GM23338 (cell line): ENCODE measurements at regions not wholly inside any gene's neighbourhood (a gene's known extent, or its start where the extent isn't known, plus 50 kb on each side); places are given as distances from the start of the nearest gene placed in this dataset.

ENCODE experiments used
- ATAC-seq: fragments of 200-7000 bp; cut with Tn5 transposase; 3 replicates; pipeline ENCODE4 v1.9.1; 2020
- DNase-seq: peaks from one replicate; pipeline ENCODE4 v3.0.0-alpha.2; 2015; ENCODE audit warnings: low spot score
- H2AFZ ChIP-seq: fragments of 200-600 bp; sonication (generic); 2 replicates; pipeline ENCODE4 v1.8.0; 2016; ENCODE audit warnings: antibody characterized with exemption, mild to moderate bottlenecking, moderate library complexity
- H3F3A ChIP-seq: fragments of 200-600 bp; sonication (generic); replicated peaks from 2 replicates; pipeline ENCODE4 v1.8.0; 2017; ENCODE audit warnings: antibody characterized with exemption, mixed run types, low read depth
- H3K27ac ChIP-seq: fragments of 200-600 bp; sonication (generic); 2 replicates; pipeline ENCODE4 v1.6.1; 2016; ENCODE audit warnings: low read depth
- H3K27me3 ChIP-seq: fragments of 200-600 bp; sonication (generic); 2 replicates; pipeline ENCODE4 v1.8.0; 2016; ENCODE audit warnings: mild to moderate bottlenecking, mixed run types, moderate library complexity; ENCODE audit not compliant: insufficient read depth
- H3K36me3 ChIP-seq: fragments of 200-600 bp; sonication (generic); 2 replicates; pipeline ENCODE4 v1.8.0; 2016; ENCODE audit warnings: mild to moderate bottlenecking; ENCODE audit not compliant: insufficient read depth
- H3K4me1 ChIP-seq: fragments of 200-600 bp; sonication (generic); 2 replicates; pipeline ENCODE4 v1.8.0; 2016; ENCODE audit warnings: mild to moderate bottlenecking, moderate library complexity; ENCODE audit not compliant: insufficient read depth
- H3K4me2 ChIP-seq: fragments of 200-600 bp; sonication (generic); 2 replicates; pipeline ENCODE4 v1.7.1; 2017; ENCODE audit warnings: mixed run types
- H3K4me3 ChIP-seq: fragments of 200-600 bp; sonication (generic); 2 replicates; pipeline ENCODE4 v1.6.1; 2016; ENCODE audit warnings: mixed run types
- H3K79me2 ChIP-seq: fragments of 200-600 bp; sonication (generic); replicated peaks from 2 replicates; pipeline ENCODE4 v1.8.0; 2017; ENCODE audit warnings: mild to moderate bottlenecking; ENCODE audit not compliant: insufficient read depth
- H3K9me2 ChIP-seq: fragments of 200-600 bp; sonication (generic); 2 replicates; pipeline ENCODE4 v1.8.0; 2017; ENCODE audit not compliant: insufficient read depth
- H4K20me1 ChIP-seq: fragments of 200-600 bp; sonication (generic); replicated peaks from 2 replicates; pipeline ENCODE4 v1.8.0; 2017; ENCODE audit warnings: mild to moderate bottlenecking; ENCODE audit not compliant: insufficient read depth
- H3K27ac Mint-ChIP-seq: 2 replicates; pipeline ENCODE4 v1.8.0; 2020; ENCODE audit warnings: inconsistent platforms, mild to moderate bottlenecking, moderate library complexity, mixed read lengths
- H3K27me3 Mint-ChIP-seq: 3 replicates; pipeline ENCODE4 v1.8.0; 2022; ENCODE audit warnings: low read depth, mild to moderate bottlenecking, moderate library complexity, mixed read lengths, inconsistent platforms; ENCODE audit not compliant: insufficient read depth, poor library complexity
- H3K36me3 Mint-ChIP-seq: 3 replicates; pipeline ENCODE4 v1.8.0; 2021; ENCODE audit warnings: low read depth, mild to moderate bottlenecking, inconsistent platforms, moderate library complexity, mixed read lengths
- H3K4me1 Mint-ChIP-seq: 3 replicates; pipeline ENCODE4 v1.8.0; 2020; ENCODE audit warnings: mild to moderate bottlenecking, inconsistent platforms, mixed read lengths
- H3K4me3 Mint-ChIP-seq: 3 replicates; pipeline ENCODE4 v1.8.0; 2021; ENCODE audit warnings: moderate library complexity, mild to moderate bottlenecking, inconsistent platforms, mixed read lengths
- H3K9me3 Mint-ChIP-seq: 3 replicates; pipeline ENCODE4 v1.8.0; 2020; ENCODE audit warnings: moderate library complexity, mild to moderate bottlenecking, inconsistent platforms, mixed read lengths
- EZH2phosphoT487 ChIP-seq: fragments of 200-600 bp; sonication (generic); IDR thresholded peaks from one replicate; pipeline ENCODE4 v1.8.1; 2018; ENCODE audit warnings: antibody characterized with exemption; ENCODE audit not compliant: unreplicated experiment
- NANOG ChIP-seq: IDR thresholded peaks from 2 replicates; pipeline ENCODE4 v1.6.1; 2016; ENCODE audit warnings: antibody characterized with exemption, borderline replicate concordance
- POLR2AphosphoS5 ChIP-seq: IDR thresholded peaks from 2 replicates; pipeline ENCODE4 v1.6.1; 2016; ENCODE audit warnings: antibody characterized with exemption, low read depth
- ZNF331 ChIP-seq: fragments of 250-450 bp; sonication (Bioruptor Pico); IDR thresholded peaks from 2 replicates; pipeline ENCODE4 v1.5.0; 2020; ENCODE audit warnings: low read depth, mild to moderate bottlenecking, moderate library complexity
- TF ChIP-seq, protein P1 (sequence below): IDR thresholded peaks from 2 replicates; pipeline ENCODE4 v1.6.1; 2016; ENCODE audit warnings: antibody characterized with exemption
- TF ChIP-seq, protein P2 (sequence below): IDR thresholded peaks from one replicate; pipeline ENCODE4 v1.6.1; 2018; ENCODE audit warnings: antibody characterized with exemption; ENCODE audit not compliant: unreplicated experiment

DNA sequence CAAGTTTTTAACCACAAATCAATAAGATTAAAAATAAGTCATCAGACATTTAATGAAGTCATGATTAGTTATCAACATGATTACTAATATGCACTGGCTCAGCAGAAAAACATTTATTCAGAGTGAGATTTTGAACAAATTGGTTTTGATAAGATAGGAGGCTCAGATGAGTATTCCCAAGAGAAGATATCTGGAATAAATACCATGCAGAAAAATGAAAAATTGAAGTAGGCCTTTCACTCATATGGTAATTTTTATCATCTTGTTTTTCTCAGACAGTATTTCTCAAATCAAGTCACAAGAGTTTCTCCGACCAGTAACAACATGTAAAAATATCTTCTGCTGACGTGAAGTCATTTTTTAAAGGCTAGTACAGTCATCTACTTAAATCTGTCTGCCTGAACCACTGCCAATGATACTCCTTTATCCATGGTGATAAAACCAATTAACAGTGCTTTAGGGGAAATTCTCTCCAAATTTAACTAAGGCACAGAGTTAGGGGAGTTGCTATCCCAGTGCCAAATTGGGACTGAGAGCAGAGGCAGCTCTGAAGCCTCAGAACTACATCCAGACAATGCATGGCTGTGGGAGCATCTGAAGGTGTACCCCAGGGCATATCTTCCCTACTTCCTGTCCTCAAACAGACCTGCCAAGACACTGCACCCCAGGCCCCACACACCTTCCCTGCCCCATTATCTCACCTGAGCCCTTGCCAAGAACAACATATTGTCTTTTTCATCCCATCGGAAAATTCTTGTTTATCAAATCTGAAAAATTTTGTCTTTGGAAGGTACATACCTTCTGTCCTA is 105.5 kb upstream of the TSLP start:
- Mint-ChIP-seq H3K9me3 (no peaks in the 10 kb centered on the region), H3K27me3 (no peaks in the 10 kb centered on the region), H3K36me3 (no peaks in the 10 kb centered on the region), H3K4me1 (peaks cover 2% of the 10 kb centered on the region; the same call in 1 of the 3 replicates), H3K4me3 (no peak overlapping the region), H3K27ac (no peak overlapping the region)
- Histone ChIP-seq H3K36me3 (no peaks in the 10 kb centered on the region), H3K4me3 (no peak overlapping the region), H3F3A (no peaks in the 10 kb centered on the region), H2AFZ (no peak overlapping the region), H3K27ac (no peak overlapping the region), H3K4me2 (no peak overlapping the region), H3K27me3 (no peaks in the 10 kb centered on the region), H3K79me2 (no peaks in the 10 kb centered on the region), H4K20me1 (no peaks in the 10 kb centered on the region), H3K4me1 (no peaks in the 10 kb centered on the region), H3K9me2 (no peaks in the 10 kb centered on the region)
- TF ChIP-seq POLR2AphosphoS5 (no peak), EZH2phosphoT487 (no peak), NANOG (no peak), ZNF331 (CRISPR knock-in tag) (no peak)
- TF ChIP-seq, protein P1, sequence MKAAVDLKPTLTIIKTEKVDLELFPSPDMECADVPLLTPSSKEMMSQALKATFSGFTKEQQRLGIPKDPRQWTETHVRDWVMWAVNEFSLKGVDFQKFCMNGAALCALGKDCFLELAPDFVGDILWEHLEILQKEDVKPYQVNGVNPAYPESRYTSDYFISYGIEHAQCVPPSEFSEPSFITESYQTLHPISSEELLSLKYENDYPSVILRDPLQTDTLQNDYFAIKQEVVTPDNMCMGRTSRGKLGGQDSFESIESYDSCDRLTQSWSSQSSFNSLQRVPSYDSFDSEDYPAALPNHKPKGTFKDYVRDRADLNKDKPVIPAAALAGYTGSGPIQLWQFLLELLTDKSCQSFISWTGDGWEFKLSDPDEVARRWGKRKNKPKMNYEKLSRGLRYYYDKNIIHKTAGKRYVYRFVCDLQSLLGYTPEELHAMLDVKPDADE: no peak
- TF ChIP-seq, protein P2, sequence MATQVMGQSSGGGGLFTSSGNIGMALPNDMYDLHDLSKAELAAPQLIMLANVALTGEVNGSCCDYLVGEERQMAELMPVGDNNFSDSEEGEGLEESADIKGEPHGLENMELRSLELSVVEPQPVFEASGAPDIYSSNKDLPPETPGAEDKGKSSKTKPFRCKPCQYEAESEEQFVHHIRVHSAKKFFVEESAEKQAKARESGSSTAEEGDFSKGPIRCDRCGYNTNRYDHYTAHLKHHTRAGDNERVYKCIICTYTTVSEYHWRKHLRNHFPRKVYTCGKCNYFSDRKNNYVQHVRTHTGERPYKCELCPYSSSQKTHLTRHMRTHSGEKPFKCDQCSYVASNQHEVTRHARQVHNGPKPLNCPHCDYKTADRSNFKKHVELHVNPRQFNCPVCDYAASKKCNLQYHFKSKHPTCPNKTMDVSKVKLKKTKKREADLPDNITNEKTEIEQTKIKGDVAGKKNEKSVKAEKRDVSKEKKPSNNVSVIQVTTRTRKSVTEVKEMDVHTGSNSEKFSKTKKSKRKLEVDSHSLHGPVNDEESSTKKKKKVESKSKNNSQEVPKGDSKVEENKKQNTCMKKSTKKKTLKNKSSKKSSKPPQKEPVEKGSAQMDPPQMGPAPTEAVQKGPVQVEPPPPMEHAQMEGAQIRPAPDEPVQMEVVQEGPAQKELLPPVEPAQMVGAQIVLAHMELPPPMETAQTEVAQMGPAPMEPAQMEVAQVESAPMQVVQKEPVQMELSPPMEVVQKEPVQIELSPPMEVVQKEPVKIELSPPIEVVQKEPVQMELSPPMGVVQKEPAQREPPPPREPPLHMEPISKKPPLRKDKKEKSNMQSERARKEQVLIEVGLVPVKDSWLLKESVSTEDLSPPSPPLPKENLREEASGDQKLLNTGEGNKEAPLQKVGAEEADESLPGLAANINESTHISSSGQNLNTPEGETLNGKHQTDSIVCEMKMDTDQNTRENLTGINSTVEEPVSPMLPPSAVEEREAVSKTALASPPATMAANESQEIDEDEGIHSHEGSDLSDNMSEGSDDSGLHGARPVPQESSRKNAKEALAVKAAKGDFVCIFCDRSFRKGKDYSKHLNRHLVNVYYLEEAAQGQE: no peak
- no peak for DNase-seq
- no peak for ATAC-seq

DNA sequence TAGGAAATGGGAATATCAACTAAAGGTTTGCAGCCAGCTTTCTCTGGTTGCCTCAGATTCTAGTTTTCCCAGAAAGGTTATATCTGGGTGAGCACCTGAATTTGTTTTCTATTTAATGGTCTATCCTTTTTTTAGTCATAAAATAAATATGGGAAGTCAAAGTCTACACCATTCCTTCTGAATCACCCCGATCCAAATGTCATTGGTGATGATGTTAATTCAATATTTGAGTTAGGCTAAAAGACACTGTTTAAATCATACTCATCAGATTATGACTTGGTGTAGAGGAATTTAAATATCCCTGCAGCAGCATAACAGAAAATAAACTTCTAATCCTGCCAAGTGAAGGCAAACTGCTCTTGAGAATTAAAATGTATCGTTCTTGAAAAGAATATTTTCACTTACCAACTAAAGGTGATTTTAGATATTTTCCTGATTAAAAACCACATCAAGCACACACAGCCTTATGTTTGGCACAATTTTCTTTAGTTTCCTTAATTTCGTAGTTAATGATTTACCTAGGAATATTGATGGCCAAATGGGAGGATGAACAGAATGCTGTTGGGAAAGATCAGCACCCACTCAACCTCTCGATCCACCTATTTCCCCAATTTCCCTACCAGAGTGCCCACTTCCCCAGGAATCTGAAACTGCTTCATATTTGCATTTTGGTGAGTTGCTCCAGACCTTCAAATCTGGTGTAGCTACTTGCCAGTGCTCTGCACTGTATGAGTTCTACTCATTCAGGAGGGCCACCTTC is 103.1 kb upstream of the TSLP start:
- Histone ChIP-seq H3K36me3 (no peaks in the 10 kb centered on the region), H3F3A (no peaks in the 10 kb centered on the region), H3K79me2 (no peaks in the 10 kb centered on the region), H2AFZ (no peak overlapping the region), H3K4me1 (no peaks in the 10 kb centered on the region), H3K27ac (no peak overlapping the region), H3K4me2 (no peak overlapping the region), H4K20me1 (no peaks in the 10 kb centered on the region), H3K27me3 (no peaks in the 10 kb centered on the region), H3K9me2 (no peaks in the 10 kb centered on the region), H3K4me3 (no peak overlapping the region)
- Mint-ChIP-seq H3K27ac (no peak overlapping the region), H3K27me3 (no peaks in the 10 kb centered on the region), H3K4me3 (no peak overlapping the region), H3K9me3 (no peaks in the 10 kb centered on the region), H3K36me3 (no peaks in the 10 kb centered on the region), H3K4me1 (peaks cover 5% of the 10 kb centered on the region; the same call in 2 of the 3 replicates)
- ATAC-seq (no peak), DNase-seq (no peak)
- TF ChIP-seq, protein P2: no peak
